Panc1 (cell line): ENCODE measurements at regions not wholly inside any gene's neighbourhood (a gene's known extent, or its start where the extent isn't known, plus 50 kb on each side); places are given as distances from the start of the nearest gene placed in this dataset.

Source experiments
- CTCF ChIP-seq: fragments of 450-650 bp; IDR thresholded peaks from 2 replicates; pipeline ENCODE4 v1.5.1; 2017; ENCODE audit warnings: mild to moderate bottlenecking
- POLR2AphosphoS5 ChIP-seq: IDR thresholded peaks from 2 replicates; pipeline ENCODE4 v1.6.1; 2012; ENCODE audit warnings: mild to moderate bottlenecking, low read depth, low read length, moderate library complexity
- REST ChIP-seq, 2 experiments: IDR thresholded peaks; 2 replicates each; pipeline ENCODE4 v1.6.1; 2011 to 2012; ENCODE audit warnings: low read depth in 2 of 2, control low read depth in 1 of 2, low read length in 1 of 2, mild to moderate bottlenecking in 1 of 2, moderate library complexity in 1 of 2; ENCODE audit not compliant: insufficient read depth in 1 of 2
- SIN3A ChIP-seq: IDR thresholded peaks from 2 replicates; pipeline ENCODE4 v1.6.1; 2012; ENCODE audit warnings: low read depth, mild to moderate bottlenecking, low read length, moderate library complexity, borderline replicate concordance; ENCODE audit not compliant: insufficient read depth
- TCF7L2 ChIP-seq: IDR thresholded peaks from 2 replicates; pipeline ENCODE4 v1.6.1; 2011; ENCODE audit warnings: mild to moderate bottlenecking, low read depth, low read length, inconsistent platforms

GRCh38 chr7:138247081-138247480 lies 170.8 kb downstream of the AKR1D1 start:
- no peak for TF ChIP-seq CTCF
- no peak for TF ChIP-seq REST (IDR thresholded peaks at IDR 0.05; ENCODE audit: insufficient read depth in 1 of 2, low read depth in 2 of 2, low read length in 1 of 2)
- TF ChIP-seq SIN3A = no peak
- TF ChIP-seq POLR2AphosphoS5 = no peak
- no peak for TF ChIP-seq TCF7L2
